GM21723 (cell line): ENCODE measurements at regions not wholly inside any gene's neighbourhood (a gene's known extent, or its start where the extent isn't known, plus 50 kb on each side); places are given as distances from the start of the nearest gene placed in this dataset.
A peak's percentile ranks its signal among the peaks of the same experiment; 100 is the strongest.
"Not testable (repeated sequence)": the region's sequence is repeated elsewhere in the genome, so short reads cannot be mapped to it uniquely, and the experiment has no call there.

Experiments
- ATAC-seq: cut with Tn5 transposase; IDR thresholded peaks from one replicate; pipeline ENCODE4 v1.9.1; 2021; ENCODE audit warnings: mild to moderate bottlenecking, moderate library complexity; ENCODE audit not compliant: unreplicated experiment

DNA sequence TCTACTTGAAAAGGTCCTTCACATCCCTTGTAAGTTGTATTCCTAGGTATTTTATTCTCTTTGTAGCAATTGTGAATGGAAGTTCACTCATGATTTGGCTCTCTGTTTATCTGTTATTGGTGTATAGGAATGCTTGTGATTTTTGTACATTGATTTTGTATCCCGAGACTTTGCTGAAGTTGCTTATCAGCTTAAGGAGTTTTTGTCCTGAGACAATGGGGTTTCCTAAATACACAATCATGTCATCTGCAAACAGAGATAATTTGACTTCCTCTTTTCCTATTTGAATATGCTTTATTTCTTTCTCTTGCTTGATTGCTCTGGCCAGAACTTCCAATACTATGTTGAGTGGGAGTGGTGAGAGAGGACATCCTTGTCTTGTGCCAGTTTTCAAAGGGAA lies 69.8 kb upstream of the MYRIP start:
- not testable (repeated sequence) for ATAC-seq

DNA sequence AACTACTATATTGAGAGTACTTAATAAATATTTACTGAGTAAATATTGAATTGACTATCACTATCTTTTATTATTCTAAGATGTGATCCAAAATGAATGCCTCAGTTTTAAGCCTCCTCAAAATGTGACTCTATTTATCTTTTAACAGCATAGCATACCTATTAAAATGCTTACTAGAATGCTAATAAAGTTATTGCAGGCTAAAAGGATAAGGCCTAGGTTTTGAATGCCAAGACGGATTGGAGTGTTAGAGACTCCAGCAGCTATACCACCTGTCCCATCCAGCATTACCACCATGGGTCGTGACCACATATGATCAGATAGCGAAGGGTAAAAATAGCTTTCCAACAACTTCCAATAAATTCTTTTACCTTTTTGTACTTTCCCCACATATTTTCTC lies 64.7 kb upstream of the MYRIP start:
- no peak for ATAC-seq

DNA sequence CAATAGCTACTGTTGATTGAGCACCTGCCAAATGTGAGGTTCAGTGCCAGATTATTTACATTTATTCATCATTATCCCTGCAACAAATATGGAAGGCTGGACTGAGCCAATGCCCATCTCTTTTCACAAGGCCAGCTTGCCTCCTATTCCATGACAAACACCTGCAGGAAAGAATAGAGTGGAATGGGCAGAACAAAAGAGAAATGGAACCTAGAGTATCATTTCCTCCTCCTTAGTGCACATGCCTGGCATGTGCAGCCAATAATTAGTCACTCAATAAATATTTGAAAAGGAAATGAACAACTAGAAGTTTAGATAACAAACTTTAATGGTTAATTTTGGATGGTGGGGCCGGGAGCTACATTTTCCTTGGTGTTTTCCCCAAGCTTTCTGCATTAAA lies 61.4 kb upstream of the MYRIP start:
- ATAC-seq: no peak

DNA sequence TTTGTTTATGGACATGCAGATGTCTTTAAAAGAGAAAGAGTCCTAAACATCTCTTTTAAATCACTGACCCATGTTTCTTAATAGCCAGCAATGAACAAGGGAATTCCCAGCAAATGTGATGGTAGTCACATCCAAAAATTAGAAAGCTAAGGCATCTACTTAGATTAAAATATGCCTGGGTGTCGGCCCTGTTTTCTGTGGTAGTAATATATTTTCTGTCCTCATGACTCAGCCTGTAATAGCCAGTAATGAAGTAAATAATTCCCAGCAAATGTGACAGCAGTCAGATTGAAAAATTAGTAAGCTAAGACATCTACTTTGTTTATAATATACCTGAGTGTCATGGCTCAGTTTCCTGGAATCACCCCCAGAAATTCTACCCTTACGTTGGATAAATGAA lies 60.6 kb upstream of the MYRIP start:
- ATAC-seq: no peak

GRCh38 chr3:39750712-39751111 lies 58.7 kb upstream of the MYRIP start:
- no peak for ATAC-seq

GRCh38 chr3:39751286-39751685 lies 58.1 kb upstream of the MYRIP start:
- no peak for ATAC-seq

DNA sequence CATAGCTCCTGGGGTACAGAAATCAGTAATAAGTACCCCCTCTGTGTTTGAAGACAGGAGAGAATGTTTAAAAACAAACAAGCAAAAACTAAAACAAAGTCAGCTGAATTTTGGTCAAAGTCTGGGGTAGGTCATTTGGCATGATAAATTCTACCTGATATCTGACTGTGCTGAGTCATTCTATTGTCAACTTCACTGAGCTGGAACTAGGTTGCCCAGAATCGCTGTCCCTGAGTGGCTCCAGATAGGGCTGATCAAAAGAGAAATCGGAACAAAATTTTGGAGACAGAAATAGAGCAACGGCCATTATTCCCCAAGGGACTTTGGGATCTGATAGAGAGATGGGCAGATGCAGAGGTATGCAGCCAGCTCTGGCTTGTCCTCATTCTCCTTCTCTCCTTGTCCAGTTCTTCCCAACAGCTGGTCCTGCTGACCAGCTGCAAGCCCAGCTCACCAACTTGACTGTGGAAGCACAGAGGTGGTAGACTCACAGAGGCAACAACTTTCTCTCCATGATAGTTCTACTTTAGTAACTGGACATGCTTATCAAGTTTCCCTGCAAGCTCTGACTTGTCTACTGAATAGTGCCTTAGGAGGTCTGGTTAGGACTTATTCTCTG lies 57.3 kb upstream of the MYRIP start:
- peak; percentile 39 for ATAC-seq

DNA sequence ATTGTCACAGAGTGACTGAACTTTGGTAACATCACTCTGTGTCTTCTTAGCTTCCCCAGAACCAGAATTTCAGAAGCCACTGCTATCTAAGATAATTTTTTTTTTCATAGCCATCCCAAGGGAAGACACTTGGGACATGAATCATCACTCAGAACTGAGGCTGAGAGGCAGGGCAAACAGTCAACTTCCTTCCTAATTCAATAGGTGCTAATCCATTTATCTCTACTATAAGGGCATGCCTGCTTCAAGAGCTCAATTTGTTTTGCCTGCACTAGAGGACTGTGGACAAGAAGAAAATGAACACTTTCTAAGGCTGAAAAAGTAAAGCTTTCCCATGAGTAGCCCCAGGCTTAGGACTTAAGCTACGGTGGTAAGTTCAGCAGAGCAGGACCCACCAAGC lies 56.7 kb upstream of the MYRIP start:
- no peak for ATAC-seq

- ATAC-seq: no peak
Observed at GRCh38 chr3:39753391-39753790, 56.0 kb upstream of the MYRIP start.

DNA sequence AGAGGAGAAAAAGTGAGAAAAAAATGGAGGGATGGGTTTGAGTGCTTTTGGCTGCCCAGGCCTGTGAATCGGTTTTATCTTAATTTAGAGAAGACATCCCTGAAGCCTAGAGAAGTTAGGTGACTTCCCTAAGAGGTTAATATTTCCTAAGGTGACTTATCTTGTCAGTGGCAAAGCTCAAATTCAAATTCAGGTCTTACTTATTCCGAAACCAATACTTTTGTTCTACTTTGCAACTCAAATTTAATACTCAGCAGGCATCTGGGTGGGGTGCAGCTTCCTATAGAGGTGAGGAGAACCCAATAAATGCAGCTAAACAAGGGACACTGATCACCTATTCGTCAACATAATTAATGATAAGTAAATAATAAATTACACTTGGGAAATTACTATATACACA lies 54.9 kb upstream of the MYRIP start:
- peak; percentile 76 for ATAC-seq

DNA sequence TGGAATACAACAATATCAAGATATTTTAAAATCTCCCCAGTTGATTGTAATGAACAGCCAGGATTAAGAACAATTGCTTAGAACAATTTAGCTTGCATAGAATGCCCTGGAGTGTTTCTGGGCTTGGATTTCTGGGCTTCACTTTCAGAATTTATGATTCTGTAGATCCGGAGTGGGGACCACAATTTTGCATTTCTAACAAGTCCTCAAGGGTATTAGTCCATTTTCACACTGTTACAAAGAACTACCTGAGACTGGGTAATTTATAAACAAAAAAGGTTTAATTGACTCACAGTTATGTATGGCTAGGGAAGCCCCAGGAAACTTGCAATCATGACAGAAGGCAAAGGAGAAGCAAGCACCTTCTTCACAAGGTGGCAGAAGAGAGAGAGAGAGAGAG lies 54.3 kb upstream of the MYRIP start:
- ATAC-seq: no peak

GRCh38 chr3:39757307-39757706 lies 52.1 kb upstream of the MYRIP start:
- ATAC-seq: no peak
